Activated CD4-positive, alpha-beta T cell treated with anti-CD3 and anti-CD28 coated beads, Interleukin-2, amount 10 ng/mL, durations not matched to agents 7 days and 5 days (primary cell): ENCODE measurements at regions not wholly inside any gene's neighbourhood (a gene's known extent, or its start where the extent isn't known, plus 50 kb on each side); places are given as distances from the start of the nearest gene placed in this dataset.
"Not testable (repeated sequence)": the region's sequence is repeated elsewhere in the genome, so short reads cannot be mapped to it uniquely, and the experiment has no call there.

Source experiments
- CTCF ChIA-PET: fragments of 350-600 bp; sonication (Branson Sonifier 250); formaldehyde crosslinking; loops from one replicate; lab custom pipeline; 2021; ENCODE audit warnings: antibody characterized with exemption; lab: Charles Lee
- POLR2A ChIA-PET: fragments of 350-600 bp; sonication (Branson Sonifier 250); formaldehyde crosslinking; loops from one replicate; lab custom pipeline; 2021; ENCODE audit warnings: antibody characterized with exemption; lab: Charles Lee
- DNase-seq: peaks from one replicate; pipeline ENCODE4 v3.0.0-alpha.2; 2020
- H3K27ac Mint-ChIP-seq: one replicate; pipeline ENCODE4 v1.8.0; 2021; ENCODE audit warnings: mild to moderate bottlenecking, moderate library complexity, mixed read lengths
- H3K27me3 Mint-ChIP-seq: one replicate; pipeline ENCODE4 v1.8.0; 2021; ENCODE audit warnings: mixed read lengths
- H3K36me3 Mint-ChIP-seq: one replicate; pipeline ENCODE4 v1.8.0; 2021; ENCODE audit warnings: low read depth, mixed read lengths
- H3K4me1 Mint-ChIP-seq: one replicate; pipeline ENCODE4 v1.8.0; 2021; ENCODE audit warnings: mixed read lengths
- H3K4me3 Mint-ChIP-seq: one replicate; pipeline ENCODE4 v1.8.0; 2021; ENCODE audit warnings: mild to moderate bottlenecking, moderate library complexity, mixed read lengths
- H3K9me3 Mint-ChIP-seq: one replicate; pipeline ENCODE4 v1.8.0; 2021; ENCODE audit warnings: mixed read lengths

DNA sequence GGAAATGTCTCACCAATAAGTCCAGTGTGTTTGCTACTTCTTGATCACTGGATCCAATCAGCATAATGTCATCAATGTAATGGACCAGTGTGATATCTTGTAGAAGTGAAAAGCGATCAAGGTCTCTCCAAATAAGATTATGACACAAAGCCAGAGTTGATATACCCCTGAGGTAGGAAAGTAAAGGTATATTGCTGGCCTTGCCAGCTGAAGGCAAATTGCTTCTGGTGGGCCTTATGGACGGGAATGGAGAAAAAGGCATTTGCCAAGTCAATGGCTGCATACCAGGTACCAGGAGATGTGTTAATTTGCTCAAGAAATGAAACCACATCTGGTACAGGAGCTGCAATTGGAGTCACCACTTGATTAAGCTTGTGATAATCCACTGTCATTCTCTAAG lies 158.5 kb downstream of the CYP26A1 start:
- POLR2A ChIA-PET = not testable (repeated sequence)

DNA sequence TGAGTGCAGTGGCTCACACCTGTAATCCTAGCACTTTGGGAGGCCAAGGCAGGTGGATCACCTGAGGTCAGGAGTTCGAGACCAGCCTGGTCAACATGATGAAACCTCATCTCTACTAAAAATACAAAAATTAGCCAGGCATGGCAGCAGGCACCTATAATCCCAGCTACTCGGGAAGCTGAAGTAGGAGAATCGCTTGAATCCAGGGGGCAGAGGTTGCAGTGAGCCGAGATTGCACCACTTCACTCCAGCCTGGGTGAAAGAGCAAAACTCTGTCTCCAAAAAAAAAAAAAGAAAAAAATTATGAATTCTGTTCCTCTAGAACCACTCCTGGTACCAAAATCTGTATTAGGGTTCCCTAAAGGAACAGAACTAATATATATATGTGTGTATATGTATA lies 161.2 kb downstream of the CYP26A1 start:
- H3K4me3 Mint-ChIP-seq, H3K36me3 Mint-ChIP-seq, H3K27ac Mint-ChIP-seq, H3K4me1 Mint-ChIP-seq, H3K27me3 Mint-ChIP-seq, POLR2A ChIA-PET, DNase-seq, H3K9me3 Mint-ChIP-seq: not testable (repeated sequence)
- CTCF ChIA-PET = interaction anchor here (1.1 kb wide), 1 partner anchor 10 kb away, joined by 3 read pairs; no protein-coding TSS in a partner anchor

More for the DNA sequence above, 158.5 kb downstream of the CYP26A1 start:
- DNase-seq, H3K27ac Mint-ChIP-seq, H3K4me1 Mint-ChIP-seq, H3K36me3 Mint-ChIP-seq, H3K27me3 Mint-ChIP-seq, H3K4me3 Mint-ChIP-seq, H3K9me3 Mint-ChIP-seq, CTCF ChIA-PET: not testable (repeated sequence)

DNA sequence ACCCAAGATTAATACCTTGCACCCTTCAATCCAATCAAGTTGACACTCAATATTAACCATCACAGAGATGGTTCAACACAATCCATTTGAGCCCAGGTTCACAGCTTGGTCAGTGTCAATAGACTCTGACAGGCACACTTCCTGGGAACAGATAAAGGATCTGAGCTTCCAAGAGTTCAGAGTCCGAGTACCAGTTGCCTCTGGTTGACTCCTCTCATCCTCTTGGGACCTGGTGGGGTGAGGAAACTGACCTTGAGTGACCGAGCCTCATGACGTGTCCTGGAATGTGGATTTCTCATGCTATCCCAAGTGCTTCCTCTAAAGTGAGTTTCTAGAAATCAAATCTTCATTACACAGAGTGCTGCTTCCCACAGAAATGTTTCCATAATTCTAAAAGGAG lies 162.0 kb downstream of the CYP26A1 start:
- Mint-ChIP-seq H3K36me3 (no peaks in the 10 kb centered on the region), H3K9me3 (no peaks in the 10 kb centered on the region), H3K27ac (no peak overlapping the region), H3K4me3 (no peak overlapping the region), H3K27me3 (peaks cover 7% of the 10 kb centered on the region), H3K4me1 (no peaks in the 10 kb centered on the region)
- POLR2A ChIA-PET = no interaction called here
- CTCF ChIA-PET = interaction anchor here (1.1 kb wide), 1 partner anchor 9 kb away, joined by 3 read pairs; no protein-coding TSS in a partner anchor
- DNase-seq = no peak

DNA sequence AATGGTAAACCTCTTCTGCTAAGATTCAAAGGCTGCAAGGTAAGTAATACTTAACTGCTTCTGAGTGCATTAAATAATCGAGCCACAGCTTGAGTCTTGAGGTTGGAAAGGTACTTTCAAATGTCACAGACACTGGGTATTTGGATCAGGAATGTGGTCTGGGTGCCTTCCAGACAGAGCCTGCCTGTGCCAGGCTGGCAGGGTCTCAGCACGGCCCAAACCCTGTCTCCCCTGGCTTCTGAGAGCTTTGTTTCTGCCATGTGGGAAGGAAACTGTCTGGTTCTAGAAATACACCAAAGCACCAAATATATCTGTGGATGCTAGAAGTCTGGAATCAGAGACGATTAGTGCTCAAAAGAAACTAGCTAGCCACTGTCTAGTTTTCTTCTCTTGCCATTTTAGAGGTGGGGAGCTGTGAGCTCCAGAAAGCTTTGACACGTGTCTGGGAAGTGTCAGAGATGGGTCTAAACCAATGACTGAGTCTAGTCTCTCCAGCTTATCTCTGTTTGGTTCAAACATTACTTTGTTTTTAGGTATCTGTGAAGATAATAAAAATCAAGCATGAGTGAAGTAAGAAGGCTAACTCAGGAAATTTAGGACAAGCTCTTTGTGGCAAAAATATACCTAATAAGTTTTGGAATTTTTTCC lies 162.8 kb downstream of the CYP26A1 start:
- Mint-ChIP-seq H3K4me1 (no peaks in the 10 kb centered on the region), H3K27ac (no peak overlapping the region), H3K4me3 (no peak overlapping the region), H3K27me3 (peaks cover 11% of the 10 kb centered on the region), H3K36me3 (no peaks in the 10 kb centered on the region), H3K9me3 (no peaks in the 10 kb centered on the region)
- POLR2A ChIA-PET = no interaction called here
- DNase-seq = no peak
- CTCF ChIA-PET = no interaction called here

DNA sequence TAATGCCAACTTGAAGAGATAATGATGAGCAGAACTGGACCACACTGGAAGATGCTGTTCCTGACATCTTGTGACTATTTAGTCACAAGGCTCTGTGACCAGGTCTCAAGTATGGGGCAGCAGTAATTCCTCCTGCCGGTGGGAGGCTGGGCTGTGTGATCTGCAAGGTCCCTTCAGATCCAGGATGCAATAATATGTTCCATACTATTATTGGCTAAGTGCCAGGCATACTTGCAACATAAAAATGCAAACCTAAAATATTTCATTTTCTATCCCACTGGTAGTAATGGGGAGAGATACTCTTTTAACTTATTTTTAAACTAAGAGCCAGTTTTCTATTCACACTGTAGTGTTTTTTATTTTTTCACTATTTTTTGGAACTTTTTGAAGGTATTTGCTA lies 171.5 kb downstream of the CYP26A1 start:
- POLR2A ChIA-PET = no interaction called here

DNA sequence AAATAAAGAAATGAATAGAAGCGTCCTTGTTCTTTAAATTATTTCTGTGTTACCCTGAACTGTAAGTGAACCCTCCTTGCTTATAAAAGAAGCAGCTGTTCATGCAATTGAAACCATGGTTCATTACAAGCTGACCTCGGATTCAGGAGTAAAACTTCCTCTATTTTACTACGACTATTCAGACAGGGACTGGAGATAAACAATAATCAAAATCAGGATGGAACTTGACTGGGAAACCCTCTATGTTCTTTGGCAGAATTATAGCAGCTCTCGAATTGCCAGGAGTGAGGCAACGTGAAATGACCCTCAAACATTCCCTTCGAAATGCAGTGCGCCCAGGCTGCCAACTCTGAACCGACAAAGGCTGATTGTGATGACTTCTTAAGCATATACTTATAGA lies 172.1 kb downstream of the CYP26A1 start:
- CTCF ChIA-PET = no interaction called here
- Mint-ChIP-seq H3K27me3 (peaks cover 14% of the 10 kb centered on the region), H3K9me3 (no peaks in the 10 kb centered on the region), H3K4me3 (no peak overlapping the region), H3K36me3 (no peaks in the 10 kb centered on the region), H3K4me1 (no peaks in the 10 kb centered on the region), H3K27ac (no peak overlapping the region)
- DNase-seq = no peak
- POLR2A ChIA-PET = no interaction called here

More for the DNA sequence above, 171.5 kb downstream of the CYP26A1 start:
- H3K27me3 Mint-ChIP-seq = peaks cover 15% of the 10 kb centered on the region
- H3K4me1 Mint-ChIP-seq = no peaks in the 10 kb centered on the region
- no peak for DNase-seq
- no peak overlapping the region for H3K27ac Mint-ChIP-seq
- CTCF ChIA-PET = interaction anchor here (1.0 kb wide), 1 partner anchor 10 kb away, joined by 3 read pairs; no protein-coding TSS in a partner anchor
- no peaks in the 10 kb centered on the region for H3K36me3 Mint-ChIP-seq
- H3K9me3 Mint-ChIP-seq = no peaks in the 10 kb centered on the region
- H3K4me3 Mint-ChIP-seq = no peak overlapping the region

DNA sequence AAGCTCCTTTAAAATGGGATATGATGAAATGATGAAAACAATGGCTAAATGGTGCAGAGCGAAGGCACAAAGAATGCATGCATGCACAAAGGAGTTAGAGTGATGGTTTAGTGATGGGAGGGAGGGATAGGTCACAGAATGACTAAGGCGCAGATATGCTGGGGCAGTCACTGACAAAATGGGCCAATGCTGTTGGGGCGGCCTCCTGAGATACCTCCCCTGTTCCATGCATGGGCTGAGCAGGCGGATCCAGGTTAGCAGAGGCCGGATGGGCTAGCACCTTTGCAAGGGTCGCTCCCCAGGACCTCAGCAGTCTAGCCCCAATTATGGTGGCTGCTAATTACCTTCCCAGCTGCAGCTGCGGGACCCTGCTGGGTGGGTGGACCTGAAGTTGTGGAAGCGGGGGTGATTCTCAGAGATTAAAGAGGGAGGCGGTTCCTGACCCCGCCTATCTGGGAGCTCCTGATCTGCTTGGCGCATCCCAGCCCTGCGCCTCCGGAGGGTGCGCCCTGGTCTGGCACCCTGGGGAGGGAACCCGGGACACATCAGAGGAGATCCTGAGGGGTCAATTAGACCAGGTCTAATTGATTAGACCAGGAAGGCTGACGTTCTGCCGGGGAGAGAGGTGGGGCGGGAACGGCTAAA lies 175.0 kb downstream of the CYP26A1 start:
- peaks cover 8% of the 10 kb centered on the region for H3K27me3 Mint-ChIP-seq
- no peak overlapping the region for H3K27ac Mint-ChIP-seq
- POLR2A ChIA-PET = no interaction called here

DNA sequence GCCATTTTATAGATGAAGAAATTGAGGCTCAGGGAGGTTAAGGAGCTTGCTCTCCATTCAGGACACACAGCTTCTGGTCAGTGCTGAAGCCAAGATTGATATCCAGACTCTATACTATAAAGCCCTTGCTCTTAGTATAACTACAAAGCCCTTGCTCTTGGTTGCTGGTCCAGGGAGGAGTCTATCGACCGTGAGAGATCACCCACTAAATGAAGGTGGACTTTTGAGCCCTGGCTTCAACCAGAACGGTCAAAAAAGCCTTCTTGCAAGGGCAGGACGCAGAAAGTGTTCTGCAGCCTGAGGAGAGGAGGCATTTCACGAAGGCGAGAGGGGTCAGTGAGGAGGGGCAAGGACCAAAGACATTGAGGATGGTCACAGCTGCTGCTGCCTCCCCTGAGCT lies 176.3 kb downstream of the CYP26A1 start:
- ChIA-PET POLR2A (no interaction called here), CTCF (interaction anchor here (0.7 kb wide), 1 partner anchor 72 kb away, joined by 4 read pairs; no protein-coding TSS in a partner anchor)
- Mint-ChIP-seq H3K36me3 (no peaks in the 10 kb centered on the region), H3K4me1 (no peaks in the 10 kb centered on the region), H3K9me3 (no peaks in the 10 kb centered on the region), H3K27ac (no peak overlapping the region), H3K27me3 (peaks cover 2% of the 10 kb centered on the region), H3K4me3 (no peak overlapping the region)
- DNase-seq = no peak

More for the DNA sequence above, 175.0 kb downstream of the CYP26A1 start:
- H3K4me1 Mint-ChIP-seq = no peaks in the 10 kb centered on the region
- no peak overlapping the region for H3K4me3 Mint-ChIP-seq
- CTCF ChIA-PET = no interaction called here
- DNase-seq = no peak
- no peaks in the 10 kb centered on the region for H3K9me3 Mint-ChIP-seq
- H3K36me3 Mint-ChIP-seq = no peaks in the 10 kb centered on the region

DNA sequence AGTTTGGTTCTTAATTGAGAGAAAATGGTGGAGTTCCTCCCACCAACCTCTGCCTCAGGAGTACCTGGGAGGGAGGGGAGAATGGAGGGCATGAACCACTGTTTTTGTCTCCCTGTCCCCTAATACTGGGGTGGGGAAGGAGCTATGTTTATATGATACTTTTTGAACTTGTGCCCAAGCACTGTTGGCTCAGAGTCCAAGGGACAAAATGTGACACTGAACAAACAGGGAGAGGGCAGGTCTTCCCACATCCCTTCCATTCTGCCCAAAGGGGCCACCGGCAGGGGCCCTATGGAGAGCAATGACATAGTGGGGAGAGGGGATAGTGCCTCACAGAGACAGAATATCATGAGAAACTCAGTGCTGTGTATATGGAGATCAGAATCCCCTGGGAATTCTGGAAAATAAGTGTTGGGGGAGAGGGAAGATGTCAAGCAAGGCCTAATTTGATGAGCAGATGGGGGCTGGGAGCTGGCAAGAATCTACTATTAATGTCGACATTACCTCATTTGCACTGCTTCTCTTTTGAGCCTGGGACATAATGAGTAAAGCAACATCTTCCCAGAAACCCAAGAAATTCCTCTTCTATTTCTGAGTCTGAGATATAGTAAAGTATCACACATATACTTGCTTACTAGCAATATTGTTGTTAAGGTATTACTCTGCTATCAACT lies 180.6 kb downstream of the CYP26A1 start:
- H3K27ac Mint-ChIP-seq = no peak overlapping the region
- H3K36me3 Mint-ChIP-seq = no peaks in the 10 kb centered on the region
- no peak for DNase-seq
- ChIA-PET POLR2A (no interaction called here), CTCF (no interaction called here)
- H3K9me3 Mint-ChIP-seq = no peaks in the 10 kb centered on the region
- H3K4me1 Mint-ChIP-seq = no peaks in the 10 kb centered on the region
- H3K4me3 Mint-ChIP-seq = no peak overlapping the region
- H3K27me3 Mint-ChIP-seq = no peaks in the 10 kb centered on the region

DNA sequence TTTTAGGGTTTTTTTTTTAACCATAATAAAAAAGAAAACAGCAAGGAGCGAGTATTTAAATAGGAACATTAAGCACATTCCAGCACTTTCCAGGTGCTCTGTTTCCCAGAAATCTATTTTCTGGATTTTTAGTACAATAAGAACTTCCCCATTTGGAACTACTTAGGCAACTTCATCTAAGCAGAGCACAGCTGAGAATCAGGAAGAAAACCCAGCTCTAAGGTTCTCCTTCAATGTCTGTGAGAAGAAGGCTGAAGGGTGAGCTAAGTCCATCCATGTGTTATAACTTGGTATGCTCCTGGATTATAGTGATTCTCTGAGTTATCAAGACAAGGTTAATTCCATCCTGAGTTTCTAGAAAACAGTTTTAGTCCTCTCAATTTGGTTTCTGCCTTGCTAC lies 181.9 kb downstream of the CYP26A1 start:
- no peak for DNase-seq
- Mint-ChIP-seq H3K27ac (no peak overlapping the region), H3K4me3 (no peak overlapping the region), H3K4me1 (no peaks in the 10 kb centered on the region), H3K27me3 (no peaks in the 10 kb centered on the region), H3K9me3 (no peaks in the 10 kb centered on the region), H3K36me3 (no peaks in the 10 kb centered on the region)
- ChIA-PET POLR2A (interaction anchor here (1.0 kb wide), 1 partner anchor 8 kb away, joined by 4 read pairs; no protein-coding TSS in a partner anchor), CTCF (no interaction called here)
